ENCODE measurements at regions not wholly inside any gene's neighbourhood (a gene's known extent, or its start where the extent isn't known, plus 50 kb on each side); places are given as distances from the start of the nearest gene placed in this dataset.
A peak's percentile ranks its signal among the peaks of the same experiment; 100 is the strongest.
"Not testable (repeated sequence)": the region's sequence is repeated elsewhere in the genome, so short reads cannot be mapped to it uniquely, and the experiment has no call there.

GRCh38 chr22:40094485-40094884 lies 83.2 kb upstream of the TNRC6B start:
- no peak for DNase-seq

DNA sequence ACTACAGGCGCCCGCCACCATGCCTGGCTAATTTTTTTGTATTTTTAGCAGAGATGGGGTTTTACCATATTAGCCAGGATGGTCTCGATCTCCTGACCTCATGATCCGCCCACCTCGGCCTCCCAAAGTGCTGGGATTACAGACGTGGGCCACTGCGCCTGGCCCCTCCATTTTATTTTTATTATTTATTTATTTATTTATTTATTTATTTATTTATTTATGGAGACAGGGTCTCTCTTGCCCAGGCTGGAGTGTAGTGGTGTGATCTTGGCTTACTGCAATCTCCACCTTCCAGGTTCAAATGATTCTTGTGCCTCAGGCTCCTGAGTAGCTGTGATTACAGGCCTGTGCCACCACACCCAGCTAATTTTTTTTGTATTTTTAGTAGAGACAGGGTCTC lies 77.8 kb upstream of the TNRC6B start:
- not testable (repeated sequence) for DNase-seq

DNA sequence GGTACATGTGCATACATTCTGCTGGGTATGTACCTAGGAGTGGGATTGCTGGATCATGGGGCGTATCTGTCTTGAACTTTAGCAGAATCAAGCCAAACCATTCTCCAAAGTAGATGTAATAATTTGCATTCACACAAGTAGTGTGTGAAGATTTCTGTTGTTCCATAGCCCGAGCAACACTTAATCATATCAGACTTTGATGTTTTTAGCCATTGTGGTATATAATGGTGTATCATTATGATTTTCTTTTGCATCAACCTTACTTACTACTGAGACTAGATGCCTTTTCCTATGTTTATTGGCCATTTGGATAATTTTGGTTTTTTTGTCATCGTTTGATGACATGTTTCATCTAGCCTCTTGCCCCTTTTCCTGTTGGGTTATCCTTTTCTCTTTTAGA lies 72.0 kb upstream of the TNRC6B start:
- no peak for DNase-seq

DNA sequence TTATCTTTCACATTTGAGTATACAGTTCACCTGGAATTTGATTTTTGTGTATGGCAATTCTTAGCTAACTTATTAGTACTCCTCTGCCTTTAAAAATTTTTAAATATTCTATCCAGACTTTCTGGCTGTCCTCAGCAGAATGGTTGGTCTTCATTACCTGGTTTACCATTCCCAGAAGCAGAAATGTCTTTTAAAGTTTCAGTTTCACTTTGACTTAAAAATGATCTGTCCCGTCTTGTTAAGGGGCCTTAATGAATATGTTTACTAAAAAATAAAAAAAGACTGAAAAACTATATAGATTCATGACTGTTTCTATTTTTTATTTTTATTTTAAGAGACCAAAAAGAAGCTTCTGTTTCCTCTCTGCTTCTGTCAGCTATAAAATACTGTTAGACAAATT lies 70.5 kb upstream of the TNRC6B start:
- peak; percentile 8 for DNase-seq

- DNase-seq = peak; percentile 82
These were observed 69.8 kb upstream of the TNRC6B start for GRCh38 chr22:40107851-40108378.

- DNase-seq = no peak
These were observed 69.3 kb upstream of the TNRC6B start for GRCh38 chr22:40108396-40108795.

GRCh38 chr22:40108926-40109325 lies 68.8 kb upstream of the TNRC6B start:
- not testable (repeated sequence) for DNase-seq

GRCh38 chr22:40111451-40111850 lies 66.3 kb upstream of the TNRC6B start:
- no peak for DNase-seq

- DNase-seq = no peak
These were observed 65.1 kb upstream of the TNRC6B start for GRCh38 chr22:40112595-40112994.

GRCh38 chr22:40113696-40114095 lies 64.0 kb upstream of the TNRC6B start:
- no peak for DNase-seq

GRCh38 chr22:40114411-40114810 lies 63.3 kb upstream of the TNRC6B start:
- DNase-seq = no peak

GRCh38 chr22:40116496-40117200 lies 61.1 kb upstream of the TNRC6B start:
- no peak for DNase-seq

- DNase-seq = no peak
These were observed 58.7 kb upstream of the TNRC6B start for GRCh38 chr22:40118979-40119378.

DNA sequence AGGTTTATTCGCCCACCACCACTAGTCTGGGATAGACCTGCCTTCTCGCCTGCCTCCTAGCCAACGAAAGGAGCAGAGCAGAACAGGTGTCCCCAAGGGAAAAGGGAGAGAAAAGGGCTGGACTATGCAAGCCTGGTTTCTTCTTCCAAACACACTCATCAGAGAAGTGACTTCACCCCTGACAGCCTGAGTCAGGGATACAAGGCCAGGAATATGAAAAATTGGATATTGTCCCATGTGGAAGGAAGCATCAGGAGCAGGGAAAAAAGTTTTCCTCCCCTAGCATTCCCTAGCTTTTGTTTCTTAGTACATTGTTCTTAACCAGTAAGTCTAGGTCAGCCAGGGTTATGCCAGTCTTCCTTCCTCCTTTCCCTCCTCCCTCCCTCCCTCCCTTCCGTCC lies 56.9 kb upstream of the TNRC6B start:
- no peak for DNase-seq

GRCh38 chr22:40121461-40121860 lies 56.3 kb upstream of the TNRC6B start:
- no peak for DNase-seq

DNA sequence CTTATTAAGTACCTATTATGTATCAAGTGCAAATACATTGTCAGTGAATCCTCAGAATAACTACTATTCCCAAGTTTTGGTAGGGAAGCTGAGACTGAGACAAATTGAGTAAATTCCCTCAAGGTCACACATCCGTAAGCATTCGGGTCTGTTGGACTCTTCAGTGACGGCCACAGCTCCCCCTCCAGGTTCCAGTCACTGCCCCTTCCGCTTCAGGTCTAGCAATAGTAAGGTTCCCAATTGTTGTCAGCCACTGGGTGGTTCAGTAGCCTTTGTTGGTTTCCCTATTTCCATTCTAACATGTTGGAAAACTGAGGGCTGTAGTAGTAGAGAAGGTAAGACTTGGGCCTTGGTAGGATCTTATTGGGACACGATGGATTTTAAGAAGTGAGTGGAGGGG lies 54.9 kb upstream of the TNRC6B start:
- no peak for DNase-seq

DNA sequence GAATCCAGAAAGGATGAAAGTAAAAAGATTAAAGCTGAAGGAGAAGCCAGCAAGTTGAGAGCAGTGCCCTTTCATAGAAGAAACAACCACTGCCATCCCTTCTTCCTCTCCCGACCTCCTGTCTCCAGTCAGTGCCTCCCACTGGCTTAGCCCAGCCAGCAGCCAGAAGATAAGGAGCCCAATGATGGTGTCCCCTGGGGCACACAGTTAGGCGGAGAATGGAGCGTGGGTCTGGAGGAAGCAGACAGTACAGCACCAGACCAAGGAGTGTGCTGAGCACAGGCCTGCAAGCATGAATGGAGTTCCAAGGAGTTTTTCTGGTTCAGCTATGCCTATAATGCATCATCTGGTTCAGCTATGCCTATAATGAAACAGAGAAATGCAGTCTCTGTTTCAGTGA lies 54.3 kb upstream of the TNRC6B start:
- no peak for DNase-seq

All from EL (cell line).